Keratinocyte (primary cell): ENCODE measurements at regions not wholly inside any gene's neighbourhood (a gene's known extent, or its start where the extent isn't known, plus 50 kb on each side); places are given as distances from the start of the nearest gene placed in this dataset.
"Not testable (repeated sequence)": the region's sequence is repeated elsewhere in the genome, so short reads cannot be mapped to it uniquely, and the experiment has no call there.

Experiments
- CTCF ChIP-seq, 3 experiments: IDR thresholded peaks in 1 of 3; conservative IDR thresholded peaks in 1 of 3; optimal IDR thresholded peaks in 1 of 3; 2 replicates in 2 of 3; 3 replicates in 1 of 3; pipeline versions ENCODE3 to v1.5.1; 2011; ENCODE audit warnings: low read length in 3 of 3, mild to moderate bottlenecking in 3 of 3, moderate library complexity in 2 of 3, control low read depth in 1 of 3, inconsistent platforms in 1 of 3; ENCODE audit not compliant: insufficient read depth in 2 of 3; ENCODE audit errors: extremely low read depth in 1 of 3
- EZH2 ChIP-seq: IDR thresholded peaks from one replicate; pipeline ENCODE4 v1.6.1; 2012; ENCODE audit warnings: inconsistent platforms, mild to moderate bottlenecking, low read length, moderate library complexity

- TF ChIP-seq CTCF (optimal IDR thresholded peaks at IDR 0.05 in 1 of 3, IDR thresholded peaks at IDR 0.05 in 1 of 3, conservative IDR thresholded peaks at IDR 0.05 in 1 of 3; ENCODE audit: extremely low read depth in 1 of 3, insufficient read depth in 2 of 3, low read length in 3 of 3); EZH2: not testable (repeated sequence)
Observed at GRCh38 chr16:55988850-55989568, 113.8 kb upstream of the CES5A start.
